LNCAP (cell line): ENCODE measurements at regions not wholly inside any gene's neighbourhood (a gene's known extent, or its start where the extent isn't known, plus 50 kb on each side); places are given as distances from the start of the nearest gene placed in this dataset.

ENCODE experiments used
- TF ChIP-seq, protein P1 (sequence below): fragments of 450-650 bp; IDR thresholded peaks from 2 replicates; pipeline ENCODE4 v1.5.1; 2017; ENCODE audit warnings: mild to moderate bottlenecking

- TF ChIP-seq, protein P1, sequence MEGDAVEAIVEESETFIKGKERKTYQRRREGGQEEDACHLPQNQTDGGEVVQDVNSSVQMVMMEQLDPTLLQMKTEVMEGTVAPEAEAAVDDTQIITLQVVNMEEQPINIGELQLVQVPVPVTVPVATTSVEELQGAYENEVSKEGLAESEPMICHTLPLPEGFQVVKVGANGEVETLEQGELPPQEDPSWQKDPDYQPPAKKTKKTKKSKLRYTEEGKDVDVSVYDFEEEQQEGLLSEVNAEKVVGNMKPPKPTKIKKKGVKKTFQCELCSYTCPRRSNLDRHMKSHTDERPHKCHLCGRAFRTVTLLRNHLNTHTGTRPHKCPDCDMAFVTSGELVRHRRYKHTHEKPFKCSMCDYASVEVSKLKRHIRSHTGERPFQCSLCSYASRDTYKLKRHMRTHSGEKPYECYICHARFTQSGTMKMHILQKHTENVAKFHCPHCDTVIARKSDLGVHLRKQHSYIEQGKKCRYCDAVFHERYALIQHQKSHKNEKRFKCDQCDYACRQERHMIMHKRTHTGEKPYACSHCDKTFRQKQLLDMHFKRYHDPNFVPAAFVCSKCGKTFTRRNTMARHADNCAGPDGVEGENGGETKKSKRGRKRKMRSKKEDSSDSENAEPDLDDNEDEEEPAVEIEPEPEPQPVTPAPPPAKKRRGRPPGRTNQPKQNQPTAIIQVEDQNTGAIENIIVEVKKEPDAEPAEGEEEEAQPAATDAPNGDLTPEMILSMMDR: no peak
Observed at GRCh38 chr20:19874040-19874727, 116.1 kb downstream of the RIN2 start.

DNA sequence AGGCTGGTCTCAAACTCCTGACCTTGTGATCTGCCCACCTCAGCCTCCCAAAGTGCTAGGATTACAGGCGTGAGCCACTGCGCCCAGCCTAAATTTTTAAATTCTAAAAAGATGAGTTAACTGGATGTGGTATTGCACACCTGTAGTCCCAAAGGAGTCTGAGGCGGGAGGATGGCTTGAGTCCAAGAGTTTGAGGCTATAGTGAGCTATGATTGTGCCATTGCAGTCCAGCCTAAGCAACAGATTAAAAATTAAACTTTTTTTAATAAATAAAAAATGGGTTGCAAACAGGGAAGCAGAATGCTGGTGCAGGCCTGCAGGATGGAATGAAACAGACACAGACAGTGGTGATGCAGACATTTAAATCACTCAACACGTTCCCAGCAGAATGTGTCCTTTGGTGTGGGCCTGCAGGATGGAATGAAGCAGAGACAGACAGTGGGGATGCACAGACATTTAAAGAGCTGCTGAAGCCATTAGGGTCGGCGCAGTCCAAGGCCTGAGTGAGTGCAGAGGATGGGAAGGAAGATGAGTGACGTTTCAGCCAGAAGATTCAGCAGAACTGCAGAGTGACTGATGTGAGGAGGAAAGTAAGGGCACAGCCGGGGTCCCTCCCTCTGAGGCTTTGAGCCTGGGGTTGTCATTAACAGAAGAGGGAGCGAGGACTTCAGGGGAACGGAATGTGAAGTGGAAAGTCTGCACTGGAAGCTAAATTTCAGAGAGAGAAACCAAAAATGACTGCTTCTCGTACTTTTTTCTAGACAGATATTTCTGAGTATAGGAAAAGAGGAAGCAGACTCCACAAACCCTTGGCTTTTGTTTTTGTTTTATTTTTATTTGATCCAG, 117.5 kb downstream of the RIN2 start:
- TF ChIP-seq, protein P1: no peak

DNA sequence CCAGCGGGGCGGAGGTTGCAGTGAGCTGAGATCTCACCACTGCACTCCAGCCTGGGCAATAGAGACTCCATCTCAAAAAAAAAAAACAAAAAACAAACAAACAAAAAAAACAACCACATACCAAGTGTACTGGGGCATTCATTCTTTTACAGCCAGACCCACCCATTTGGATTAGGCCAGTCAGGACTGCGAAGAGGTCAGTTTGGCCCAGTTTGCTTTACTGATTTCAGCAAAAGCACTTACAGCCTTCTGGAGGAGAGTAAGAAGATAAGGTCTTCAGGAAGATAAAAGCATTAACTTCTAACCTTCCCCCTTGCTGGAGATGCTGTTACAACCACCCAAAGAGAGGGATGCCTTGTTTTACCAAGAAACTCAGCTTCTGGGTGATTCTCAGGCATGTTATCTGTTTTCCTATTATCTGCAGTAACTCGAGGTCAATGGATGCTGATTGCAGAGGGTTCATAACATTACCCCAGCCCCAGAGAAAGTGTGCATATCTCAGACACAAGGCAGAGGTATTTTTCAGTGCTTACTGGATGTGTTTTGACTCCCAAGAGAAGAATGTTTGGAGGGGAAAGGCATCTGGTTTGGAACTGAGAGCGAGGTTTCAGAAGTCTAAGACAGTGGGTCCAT, 118.9 kb downstream of the RIN2 start:
- TF ChIP-seq, protein P1: no peak

DNA sequence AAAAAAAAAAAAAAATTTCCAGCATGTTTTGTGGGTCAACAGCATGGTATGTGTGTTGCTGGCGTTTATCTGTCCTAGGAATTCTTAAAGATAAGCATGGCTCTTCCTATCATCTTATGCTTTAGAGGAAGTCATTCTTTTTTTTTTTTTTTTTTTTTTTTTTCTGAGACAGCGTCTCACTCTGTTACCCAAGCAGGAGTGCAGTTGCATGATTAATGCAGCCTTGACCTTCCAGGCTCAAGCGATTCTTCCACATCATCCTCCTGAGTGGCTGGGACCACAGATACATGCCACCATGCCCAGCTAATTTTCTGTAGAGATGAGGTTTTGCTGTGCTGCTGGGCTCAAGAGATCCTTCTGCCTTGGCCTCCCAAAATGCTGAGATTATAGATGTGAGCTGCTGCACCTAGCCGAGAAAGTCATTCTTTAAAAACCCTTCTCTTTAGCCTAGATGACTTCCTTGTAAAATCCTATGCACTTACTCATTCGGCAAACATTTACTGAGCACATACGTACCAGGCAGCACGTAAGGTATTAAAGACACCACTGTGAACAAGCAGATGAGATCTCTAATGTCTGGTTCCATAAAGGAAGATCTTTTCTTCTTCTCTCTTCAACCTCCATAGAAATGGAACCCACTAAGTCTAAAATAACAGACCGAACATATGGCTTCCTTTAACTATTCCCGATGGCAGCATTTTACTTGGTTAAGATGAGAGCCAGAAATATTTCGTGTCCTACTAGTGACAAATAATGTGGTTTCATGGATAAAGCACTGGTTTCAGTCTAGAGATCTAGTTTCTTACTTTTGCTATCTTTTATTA, 122.4 kb downstream of the RIN2 start:
- TF ChIP-seq, protein P1: no peak

GRCh38 chr20:19881080-19881840, 123.2 kb downstream of the RIN2 start:
- TF ChIP-seq, protein P1: no peak

DNA sequence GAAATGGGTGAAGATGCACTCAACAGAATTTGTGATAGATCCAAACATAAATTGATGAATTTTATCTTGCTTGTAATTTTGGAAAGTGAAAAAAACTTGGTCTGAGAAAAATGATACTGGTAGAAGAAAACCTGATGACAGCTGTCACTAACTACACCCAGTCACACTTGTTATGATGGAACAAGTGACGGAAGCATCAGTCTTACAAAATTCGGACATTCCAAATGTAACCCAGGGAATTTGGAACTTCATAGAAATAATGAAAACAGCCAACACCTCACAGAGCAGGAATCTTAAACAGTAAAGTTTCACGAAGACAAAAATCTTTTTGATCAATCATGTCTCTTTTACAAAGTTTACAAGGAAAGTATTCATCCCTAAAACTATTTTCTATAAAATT, 123.9 kb downstream of the RIN2 start:
- TF ChIP-seq, protein P1: no peak
